GM12878 (cell line): ENCODE measurements at regions not wholly inside any gene's neighbourhood (a gene's known extent, or its start where the extent isn't known, plus 50 kb on each side); places are given as distances from the start of the nearest gene placed in this dataset.

Source experiments
- ATAC-seq: fragments of 200-7000 bp; cut with Tn5 transposase; 3 replicates; pipeline ENCODE4 v1.9.1; 2020; ENCODE audit warnings: mild to moderate bottlenecking, moderate library complexity
- BruUV-seq: library from RNA; stranded (reverse); fragments of 400-500 nt; replicated peaks from 2 replicates; lab custom pipeline; 2021; lab: Mats Ljungman, UMichigan
- CTCF ChIA-PET: fragments of 300-600 bp; sonication (Branson Sonifier 250); formaldehyde crosslinking; extraction: SDS; loops from one replicate; lab custom pipeline; 2021; ENCODE audit warnings: inconsistent platforms; lab: Yijun Ruan, JAX
- POLR2A ChIA-PET: fragments of 350-600 bp; formaldehyde crosslinking; extraction: SDS; loops from one replicate; lab custom pipeline; 2021; ENCODE audit warnings: inconsistent platforms; lab: Charles Lee
- RAD21 ChIA-PET: fragments of 300-600 bp; sonication (Branson Sonifier 250); formaldehyde crosslinking; loops from one replicate; lab custom pipeline; 2023; ENCODE audit warnings: antibody characterized with exemption; ENCODE audit not compliant: unreplicated experiment; lab: Charles Lee
- SMC1A ChIA-PET: fragments of 300-600 bp; sonication (Branson Sonifier 250); formaldehyde crosslinking; loops from one replicate; lab custom pipeline; 2023; ENCODE audit not compliant: unreplicated experiment, uncharacterized antibody; lab: Charles Lee
- DNase-seq: peaks from one replicate; pipeline ENCODE4 v3.0.0-alpha.2; 2011; ENCODE audit warnings: low read depth, low spot score
- FAIRE-seq: peaks from 3 replicates; lab custom pipeline; 2011; peaks lifted over from hg19 to GRCh38; lab: Jason Lieb, UNC
- H2AFZ ChIP-seq: 2 replicates; pipeline ENCODE4 v1.6.0; 2011; ENCODE audit warnings: low read depth, low read length, control low read depth; ENCODE audit not compliant: control insufficient read depth
- H3K27ac ChIP-seq: 2 replicates; pipeline ENCODE4 v1.5.1; 2011; ENCODE audit warnings: control low read depth; ENCODE audit not compliant: control insufficient read depth, insufficient read depth
- H3K27me3 ChIP-seq, 2 experiments: replicated peaks in 1 of 2; 2 replicates each; pipeline versions ENCODE4 v1.6.0 to v1.6.1; 2011; ENCODE audit warnings: low read length in 1 of 2; ENCODE audit not compliant: control insufficient read depth in 2 of 2, insufficient read depth in 2 of 2
- H3K36me3 ChIP-seq, 2 experiments: 2 replicates each; pipeline ENCODE4 v1.5.1; 2011; ENCODE audit warnings: low read length in 1 of 2; ENCODE audit not compliant: control insufficient read depth in 2 of 2, insufficient read depth in 2 of 2
- H3K4me1 ChIP-seq: 2 replicates; pipeline ENCODE4 v1.6.1; 2011; ENCODE audit warnings: mild to moderate bottlenecking, low read length, moderate library complexity, mixed read lengths; ENCODE audit not compliant: control insufficient read depth, insufficient read depth
- H3K4me2 ChIP-seq: 2 replicates; pipeline ENCODE4 v1.6.0; 2011; ENCODE audit warnings: control low read depth; ENCODE audit not compliant: control insufficient read depth, insufficient read depth
- H3K4me3 ChIP-seq: fragments of 200-600 bp; sonication (generic); 2 replicates; pipeline ENCODE4 v1.5.1; 2016
- H3K79me2 ChIP-seq: 2 replicates; pipeline ENCODE4 v1.6.0; 2011; ENCODE audit warnings: low read length; ENCODE audit not compliant: control insufficient read depth, insufficient read depth
- H3K9ac ChIP-seq: 2 replicates; pipeline ENCODE4 v1.8.0; 2011; ENCODE audit warnings: low read length, control low read depth, mixed read lengths; ENCODE audit not compliant: control insufficient read depth, insufficient read depth
- H3K9me3 ChIP-seq: replicated peaks from 3 replicates; pipeline ENCODE4 v1.5.1; 2011; ENCODE audit warnings: mild to moderate bottlenecking, low read length; ENCODE audit not compliant: control insufficient read depth, insufficient read depth
- H4K20me1 ChIP-seq: 2 replicates; pipeline ENCODE4 v1.6.0; 2011; ENCODE audit not compliant: control insufficient read depth, insufficient read depth
- BACH1 ChIP-seq: fragments of 450-650 bp; IDR thresholded peaks from 2 replicates; pipeline ENCODE4 v1.6.1; 2017; ENCODE audit warnings: mild to moderate bottlenecking, borderline replicate concordance
- BRCA1 ChIP-seq: IDR thresholded peaks from 2 replicates; pipeline ENCODE4 v1.6.1; 2011; ENCODE audit warnings: low read depth, low read length, improper control_type of control experiment
- CBX3 ChIP-seq: fragments of 200-600 bp; sonication (generic); IDR thresholded peaks from 2 replicates; pipeline ENCODE4 v1.6.1; 2016; ENCODE audit warnings: low read depth, borderline replicate concordance
- EED ChIP-seq: sonication (generic); IDR thresholded peaks from 2 replicates; pipeline ENCODE4 v1.6.1; 2016; ENCODE audit warnings: antibody characterized with exemption, low read depth
- EGR1 ChIP-seq, 2 experiments: IDR thresholded peaks; 1 replicate in 1 of 2; 2 replicates in 1 of 2; pipeline ENCODE4 v1.6.1; 2011 to 2012; ENCODE audit warnings: low read depth in 2 of 2, low read length in 2 of 2, borderline replicate concordance in 1 of 2, mild to moderate bottlenecking in 1 of 2, moderate library complexity in 1 of 2
- EP300 ChIP-seq, 2 experiments: fragments of 150-350 bp in 1 of 2; IDR thresholded peaks; 2 replicates each; pipeline ENCODE4 v1.6.1; 2011 to 2012; ENCODE audit warnings: low read depth in 2 of 2, low read length in 2 of 2, borderline replicate concordance in 1 of 2, improper control_type of control experiment in 1 of 2, inconsistent platforms in 1 of 2; ENCODE audit not compliant: control insufficient read depth in 1 of 2
- GATAD2B ChIP-seq: fragments of 450-650 bp; conservative IDR thresholded peaks from 2 replicates; pipeline ENCODE4 v1.6.1; 2017; ENCODE audit warnings: low read depth, mild to moderate bottlenecking, moderate library complexity
- HDAC6 ChIP-seq: fragments of 200-600 bp; sonication (generic); IDR thresholded peaks from one replicate; pipeline ENCODE4 v1.8.0; 2017; ENCODE audit warnings: antibody characterized with exemption; ENCODE audit not compliant: unreplicated experiment
- IKZF2 ChIP-seq, 2 experiments: fragments of 450-650 bp; IDR thresholded peaks; 2 replicates each; pipeline ENCODE4 v1.6.1; 2017; ENCODE audit warnings: mild to moderate bottlenecking in 2 of 2, moderate library complexity in 2 of 2
- MEF2A ChIP-seq: IDR thresholded peaks from 2 replicates; pipeline ENCODE4 v1.6.1; 2011; ENCODE audit warnings: low read depth, mild to moderate bottlenecking, low read length, moderate library complexity; ENCODE audit not compliant: insufficient read depth
- MXI1 ChIP-seq: fragments of 150-350 bp; IDR thresholded peaks from 2 replicates; pipeline ENCODE4 v1.6.1; 2011; ENCODE audit warnings: low read depth, mild to moderate bottlenecking, inconsistent platforms, low read length, improper control_type of control experiment
- POLR2A ChIP-seq: IDR thresholded peaks from 2 replicates; pipeline ENCODE4 v1.6.1; 2011; ENCODE audit warnings: low read depth, mild to moderate bottlenecking, low read length
- SIN3A ChIP-seq: IDR thresholded peaks from 2 replicates; pipeline ENCODE4 v1.6.1; 2012; ENCODE audit warnings: low read depth, low read length, improper control_type of control experiment
- SUZ12 ChIP-seq: fragments of 200-600 bp; sonication (generic); IDR thresholded peaks from one replicate; pipeline ENCODE4 v1.6.1; 2018; ENCODE audit warnings: antibody characterized with exemption, mild to moderate bottlenecking; ENCODE audit not compliant: unreplicated experiment
- TCF7 ChIP-seq: IDR thresholded peaks from 2 replicates; pipeline ENCODE4 v1.6.1; 2014; ENCODE audit warnings: antibody characterized with exemption, borderline replicate concordance
- USF2 ChIP-seq: IDR thresholded peaks from 2 replicates; pipeline ENCODE4 v1.6.1; 2011; ENCODE audit warnings: low read depth, low read length, improper control_type of control experiment, borderline replicate concordance
- ZBED1 ChIP-seq: IDR thresholded peaks from 2 replicates; pipeline ENCODE4 v1.6.1; 2016; ENCODE audit warnings: borderline replicate concordance
- ZNF274 ChIP-seq: IDR thresholded peaks from one replicate; pipeline ENCODE4 v1.8.0; 2011; ENCODE audit not compliant: insufficient read length, insufficient read depth
- in situ Hi-C: fragments of 300-500 bp; cut with MboI; formaldehyde crosslinking; loops from 9 replicates; pipeline ENCODE4 v1.14.3; 2018; ENCODE audit warnings: mixed read lengths
- intact Hi-C: fragments of 100-400 bp; cut with micrococcal nuclease; formaldehyde crosslinking; loops from one replicate; pipeline ENCODE4 v1.14.2; 2022; ENCODE audit not compliant: unreplicated experiment

GRCh38 chr13:76148374-76148773 lies 512.2 kb downstream of the LMO7 start:
- Histone ChIP-seq H2AFZ (no peak overlapping the region), H3K4me3 (no peak overlapping the region), H3K79me2 (no peaks in the 10 kb centered on the region), H3K9ac (no peak overlapping the region), H3K27ac (no peak overlapping the region), H4K20me1 (no peaks in the 10 kb centered on the region), H3K4me1 (no peaks in the 10 kb centered on the region), H3K4me2 (no peak overlapping the region), H3K36me3 (no peaks in the 10 kb centered on the region), H3K27me3 (no peaks in the 10 kb centered on the region), H3K9me3 (no peaks in the 10 kb centered on the region)
- ChIA-PET SMC1A (interaction anchor here (0.5 to 0.9 kb wide), 2 partner anchors 11 to 1912 kb away, joined by 3 read pairs; no protein-coding TSS in a partner anchor), RAD21 (no interaction called here), POLR2A (no interaction called here), CTCF (no interaction called here)
- BruUV-seq, result no TSS peak
- TF ChIP-seq POLR2A (no peak), MXI1 (no peak), HDAC6 (no peak), BRCA1 (no peak), EED (no peak), SUZ12 (no peak), SIN3A (no peak), ZBED1 (no peak), TCF7 (no peak), CBX3 (no peak), GATAD2B (no peak), MEF2A (no peak), USF2 (no peak), ZNF274 (no peak), IKZF2 (IDR thresholded peaks at IDR 0.05) (no peak), BACH1 (no peak), EP300 (IDR thresholded peaks at IDR 0.05; ENCODE audit: borderline replicate concordance in 1 of 2, control insufficient read depth in 1 of 2, low read depth in 2 of 2, low read length in 2 of 2) (no peak), EGR1 (IDR thresholded peaks at IDR 0.05; ENCODE audit: borderline replicate concordance in 1 of 2, low read depth in 2 of 2, low read length in 2 of 2) (no peak)
- DNase-seq, result no peak
- FAIRE-seq, result no peak
- no peak for ATAC-seq
- in situ Hi-C loops (no loop called here), intact Hi-C loops (no loop called here)
